PFSK-1 (cell line): ENCODE measurements at regions not wholly inside any gene's neighbourhood (a gene's known extent, or its start where the extent isn't known, plus 50 kb on each side); places are given as distances from the start of the nearest gene placed in this dataset.

Source experiments
- FOXP2 ChIP-seq: optimal IDR thresholded peaks from 2 replicates; pipeline ENCODE3; 2011; ENCODE audit warnings: borderline replicate concordance, control low read depth, inconsistent platforms; ENCODE audit not compliant: insufficient read depth; ENCODE audit errors: extremely low read length, extremely low read depth
- POLR2AphosphoS5 ChIP-seq: IDR thresholded peaks from 2 replicates; pipeline ENCODE4 v1.6.1; 2012; ENCODE audit warnings: low read depth, mild to moderate bottlenecking, control low read depth, low read length, moderate library complexity
- REST ChIP-seq, 2 experiments: IDR thresholded peaks; 2 replicates each; pipeline versions ENCODE4 v1.6.1 to v1.8.0; 2011 to 2012; ENCODE audit warnings: low read depth in 2 of 2, low read length in 2 of 2, control low read depth in 1 of 2, inconsistent platforms in 1 of 2, mild to moderate bottlenecking in 1 of 2, moderate library complexity in 1 of 2; ENCODE audit not compliant: insufficient read depth in 1 of 2
- SIN3A ChIP-seq: IDR thresholded peaks from 2 replicates; pipeline ENCODE4 v1.6.1; 2012; ENCODE audit warnings: mild to moderate bottlenecking, low read length, moderate library complexity, borderline replicate concordance; ENCODE audit not compliant: insufficient read depth
- TAF1 ChIP-seq: IDR thresholded peaks from 2 replicates; pipeline ENCODE4 v1.6.1; 2012; ENCODE audit warnings: low read length, control low read depth, borderline replicate concordance; ENCODE audit not compliant: insufficient read depth

GRCh38 chr13:110779022-110779421 is 65.5 kb downstream of the ING1 start:
- no peak for TF ChIP-seq FOXP2
- TF ChIP-seq SIN3A, result no peak
- TF ChIP-seq TAF1, result no peak
- no peak for TF ChIP-seq POLR2AphosphoS5

DNA sequence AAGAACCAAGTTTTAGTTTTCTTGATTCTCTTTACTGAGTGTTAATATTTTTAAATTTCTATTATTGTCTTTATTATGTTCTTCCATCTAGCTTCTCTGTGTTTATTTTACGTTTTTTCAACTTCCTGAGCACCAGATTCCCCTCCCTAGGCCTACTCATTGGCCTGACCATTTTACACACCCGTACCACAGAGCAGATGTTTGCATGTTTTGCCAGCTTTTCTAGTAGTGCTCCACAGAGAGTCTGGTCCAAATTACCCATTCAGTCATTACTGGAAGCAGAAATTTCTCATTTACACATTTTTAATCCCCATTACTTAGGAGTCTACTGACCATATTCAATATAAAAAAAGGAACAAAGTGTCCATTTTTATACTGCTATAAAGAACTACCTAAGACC is 66.9 kb downstream of the ING1 start:
- no peak for TF ChIP-seq REST (IDR thresholded peaks at IDR 0.05; ENCODE audit: insufficient read depth in 1 of 2, low read depth in 2 of 2, low read length in 2 of 2)
- no peak for TF ChIP-seq SIN3A
- no peak for TF ChIP-seq TAF1
- TF ChIP-seq POLR2AphosphoS5, result no peak
- TF ChIP-seq FOXP2, result no peak

DNA sequence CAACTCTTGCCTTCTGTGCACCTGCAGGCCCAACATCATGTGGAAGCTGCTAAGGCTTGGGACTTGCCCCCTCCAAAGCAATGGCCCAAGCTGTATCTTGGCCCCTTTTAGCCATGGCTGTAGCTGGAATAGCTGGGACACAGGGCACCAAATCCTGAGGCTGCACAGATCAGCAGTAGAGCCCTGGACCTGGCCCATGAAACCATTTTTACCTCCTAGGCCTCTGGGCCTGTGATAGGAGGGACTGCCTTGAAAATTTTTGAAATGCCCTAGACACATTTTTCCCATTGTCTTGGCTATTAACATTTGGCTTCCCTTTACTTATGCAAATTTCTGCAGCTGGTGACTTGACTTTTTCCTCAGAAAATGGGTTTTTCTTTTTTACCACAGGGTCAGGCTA is 68.7 kb downstream of the ING1 start:
- TF ChIP-seq FOXP2 (no peak), TAF1 (no peak), SIN3A (no peak), POLR2AphosphoS5 (no peak), REST (IDR thresholded peaks at IDR 0.05; ENCODE audit: insufficient read depth in 1 of 2, low read depth in 2 of 2, low read length in 2 of 2) (no peak)

- no peak for TF ChIP-seq REST (IDR thresholded peaks at IDR 0.05; ENCODE audit: insufficient read depth in 1 of 2, low read depth in 2 of 2, low read length in 2 of 2)
- no peak for TF ChIP-seq POLR2AphosphoS5
These were observed 71.2 kb downstream of the ING1 start for GRCh38 chr13:110784704-110785103.

GRCh38 chr13:110788778-110789177 is 75.3 kb downstream of the ING1 start:
- TF ChIP-seq TAF1, result no peak
- no peak for TF ChIP-seq FOXP2
- no peak for TF ChIP-seq POLR2AphosphoS5
- no peak for TF ChIP-seq REST (IDR thresholded peaks at IDR 0.05; ENCODE audit: insufficient read depth in 1 of 2, low read depth in 2 of 2, low read length in 2 of 2)
- no peak for TF ChIP-seq SIN3A
